H9 (cell line): ENCODE measurements at regions not wholly inside any gene's neighbourhood (a gene's known extent, or its start where the extent isn't known, plus 50 kb on each side); places are given as distances from the start of the nearest gene placed in this dataset.

ENCODE experiments used
- DNase-seq: peaks from one replicate; pipeline ENCODE4 v3.0.0-alpha.2; 2017
- H2AFZ ChIP-seq: one replicate; pipeline ENCODE4 v1.6.1; 2013; ENCODE audit warnings: mild to moderate bottlenecking, low read length, control low read depth, moderate library complexity
- H2AK5ac ChIP-seq: 2 replicates; pipeline ENCODE4 v1.6.1; 2013; ENCODE audit warnings: low read length, control low read depth, mixed read lengths; ENCODE audit not compliant: insufficient read length
- H2BK120ac ChIP-seq: one replicate; pipeline ENCODE4 v1.6.1; 2013; ENCODE audit warnings: low read depth, mild to moderate bottlenecking, low read length, control low read depth, inconsistent platforms; ENCODE audit not compliant: poor library complexity, severe bottlenecking
- H2BK12ac ChIP-seq: 2 replicates; pipeline ENCODE4 v1.6.1; 2013; ENCODE audit warnings: low read length, control low read depth, mixed read lengths, low read depth; ENCODE audit not compliant: insufficient read length
- H2BK15ac ChIP-seq: 2 replicates; pipeline ENCODE4 v1.6.1; 2013; ENCODE audit warnings: low read depth, low read length, control low read depth
- H2BK20ac ChIP-seq: one replicate; pipeline ENCODE4 v1.6.1; 2013; ENCODE audit warnings: low read depth, mild to moderate bottlenecking, low read length, control low read depth, inconsistent platforms; ENCODE audit not compliant: poor library complexity, severe bottlenecking
- H2BK5ac ChIP-seq: 2 replicates; pipeline ENCODE4 v1.6.1; 2013; ENCODE audit warnings: low read length, control low read depth, mixed read lengths; ENCODE audit not compliant: insufficient read length
- H3K14ac ChIP-seq: 2 replicates; pipeline ENCODE4 v1.6.1; 2013; ENCODE audit warnings: low read length, control low read depth; ENCODE audit not compliant: insufficient read depth
- H3K18ac ChIP-seq: 2 replicates; pipeline ENCODE4 v1.6.1; 2013; ENCODE audit warnings: low read depth, mild to moderate bottlenecking, mixed read lengths, low read length, control low read depth; ENCODE audit not compliant: insufficient read length
- H3K23ac ChIP-seq: 2 replicates; pipeline ENCODE4 v1.6.1; 2013; ENCODE audit warnings: low read length, control low read depth, mixed read lengths, low read depth; ENCODE audit not compliant: insufficient read length
- H3K23me2 ChIP-seq: 2 replicates; pipeline ENCODE4 v1.6.1; 2013; ENCODE audit warnings: low read depth, mild to moderate bottlenecking, mixed read lengths, low read length, control low read depth; ENCODE audit not compliant: insufficient read length, poor library complexity, severe bottlenecking
- H3K27ac ChIP-seq: 2 replicates; pipeline ENCODE4 v1.5.1; 2013; ENCODE audit warnings: low read length, control low read depth, mixed read lengths, low read depth; ENCODE audit not compliant: insufficient read length
- H3K27me3 ChIP-seq: 2 replicates; pipeline ENCODE4 v1.6.1; 2013; ENCODE audit warnings: low read length, control low read depth, inconsistent platforms; ENCODE audit not compliant: insufficient read depth
- H3K4ac ChIP-seq: 2 replicates; pipeline ENCODE4 v1.6.1; 2013; ENCODE audit warnings: low read depth, mild to moderate bottlenecking, control low read depth, inconsistent platforms, low read length, moderate library complexity
- H3K4me1 ChIP-seq: 2 replicates; pipeline ENCODE4 v1.6.1; 2013; ENCODE audit warnings: low read length, control low read depth, inconsistent platforms; ENCODE audit not compliant: insufficient read depth
- H3K4me2 ChIP-seq: 2 replicates; pipeline ENCODE4 v1.6.1; 2013; ENCODE audit warnings: low read length, control low read depth, mixed read lengths; ENCODE audit not compliant: insufficient read length, insufficient read depth
- H3K56ac ChIP-seq: 2 replicates; pipeline ENCODE4 v1.6.1; 2013; ENCODE audit warnings: low read depth, mild to moderate bottlenecking, mixed read lengths, low read length, control low read depth; ENCODE audit not compliant: insufficient read length
- H3K79me1 ChIP-seq: 2 replicates; pipeline ENCODE4 v1.6.1; 2013; ENCODE audit warnings: low read depth, mild to moderate bottlenecking, moderate library complexity, low read length, control low read depth, inconsistent platforms; ENCODE audit not compliant: insufficient read depth, poor library complexity, severe bottlenecking
- H3K79me2 ChIP-seq: 2 replicates; pipeline ENCODE4 v1.6.1; 2013; ENCODE audit warnings: low read length, control low read depth, inconsistent platforms; ENCODE audit not compliant: insufficient read depth
- H3K9ac ChIP-seq: 2 replicates; pipeline ENCODE4 v1.6.1; 2013; ENCODE audit warnings: low read length, control low read depth, mixed read lengths; ENCODE audit not compliant: insufficient read length; ENCODE audit errors: extremely low read depth
- H3K9me3 ChIP-seq: one replicate; pipeline ENCODE4 v1.6.1; 2013; ENCODE audit warnings: low read depth, low read length, inconsistent platforms; ENCODE audit not compliant: control insufficient read depth
- H3T11ph ChIP-seq: one replicate; pipeline ENCODE4 v1.6.1; 2013; ENCODE audit warnings: mild to moderate bottlenecking, low read length, control low read depth, inconsistent platforms
- H4K20me1 ChIP-seq: one replicate; pipeline ENCODE4 v1.6.1; 2013; ENCODE audit not compliant: control insufficient read depth, insufficient read length, insufficient read depth
- H4K5ac ChIP-seq: 2 replicates; pipeline ENCODE4 v1.6.1; 2013; ENCODE audit warnings: low read depth, mild to moderate bottlenecking, mixed read lengths, low read length, control low read depth; ENCODE audit not compliant: insufficient read length
- H4K8ac ChIP-seq: replicated peaks from 2 replicates; pipeline ENCODE4 v1.6.1; 2013; ENCODE audit warnings: low read length, control low read depth, mixed read lengths, low read depth; ENCODE audit not compliant: insufficient read length
- H4K91ac ChIP-seq: 2 replicates; pipeline ENCODE4 v1.6.1; 2013; ENCODE audit warnings: low read depth, mild to moderate bottlenecking, moderate library complexity, mixed read lengths, low read length, control low read depth; ENCODE audit not compliant: insufficient read length
- H3K27ac Mint-ChIP-seq, 3 experiments: 2 replicates in 2 of 3; 3 replicates in 1 of 3; pipeline ENCODE4 v1.8.0; 2020 to 2021; ENCODE audit warnings: mixed read lengths in 3 of 3, mild to moderate bottlenecking in 1 of 3, moderate library complexity in 1 of 3
- H3K27me3 Mint-ChIP-seq: 2 replicates; pipeline ENCODE4 v1.8.0; 2021; ENCODE audit warnings: low read depth, mild to moderate bottlenecking, moderate library complexity, mixed read lengths
- H3K36me3 Mint-ChIP-seq, 3 experiments: 2 replicates in 2 of 3; 3 replicates in 1 of 3; pipeline ENCODE4 v1.8.0; 2020 to 2021; ENCODE audit warnings: low read depth in 3 of 3, mixed read lengths in 3 of 3; ENCODE audit not compliant: insufficient read depth in 1 of 3
- H3K4me1 Mint-ChIP-seq, 2 experiments: 2 replicates each; pipeline ENCODE4 v1.8.0; 2020; ENCODE audit warnings: mixed read lengths in 2 of 2
- H3K4me3 Mint-ChIP-seq, 2 experiments: 2 replicates in 1 of 2; 3 replicates in 1 of 2; pipeline ENCODE4 v1.8.0; 2020 to 2021; ENCODE audit warnings: mild to moderate bottlenecking in 2 of 2, mixed read lengths in 2 of 2, moderate library complexity in 1 of 2
- H3K9me3 Mint-ChIP-seq, 2 experiments: 2 replicates in 1 of 2; 3 replicates in 1 of 2; pipeline ENCODE4 v1.8.0; 2020; ENCODE audit warnings: mild to moderate bottlenecking in 2 of 2, mixed read lengths in 2 of 2, moderate library complexity in 1 of 2
- CTCF ChIP-seq: fragments of 200-600 bp; sonication (generic); conservative IDR thresholded peaks from 3 replicates; pipeline ENCODE4 v1.8.0; 2021; ENCODE audit warnings: antibody characterized with exemption, mild to moderate bottlenecking
- WGBS: extraction: QIAGEN DNeasy Blood & Tissue Kit; methylation state at CpG from one replicate; pipeline ENCODE4 v1.1.7; 2013; ENCODE audit warnings: missing lambda C conversion rate, low lambda C conversion rate, mixed read lengths; ENCODE audit not compliant: insufficient read length; ENCODE audit errors: extremely low coverage; 5-methylcytosine and 5-hydroxymethylcytosine counted together

GRCh38 chr12:3973973-3974644 is 100.9 kb upstream of the PARP11 start:
- H3K27ac Mint-ChIP-seq = no peak overlapping the region
- Histone ChIP-seq H3K4me1 (no peaks in the 10 kb centered on the region), H3K14ac (no peak overlapping the region), H2AFZ (no peak overlapping the region), H4K8ac (no peak overlapping the region), H2AK5ac (no peak overlapping the region), H3K56ac (no peak overlapping the region), H4K91ac (no peak overlapping the region), H3K23me2 (no peaks in the 10 kb centered on the region), H3K4ac (no peak overlapping the region), H2BK15ac (no peak overlapping the region), H4K5ac (no peak overlapping the region), H2BK5ac (no peak overlapping the region), H3K79me1 (no peaks in the 10 kb centered on the region), H3K18ac (no peak overlapping the region), H3K27me3 (no peaks in the 10 kb centered on the region), H3T11ph (no peak overlapping the region), H3K27ac (no peak overlapping the region), H4K20me1 (no peaks in the 10 kb centered on the region), H3K9me3 (no peaks in the 10 kb centered on the region), H2BK20ac (no peak overlapping the region), H2BK12ac (no peak overlapping the region), H3K9ac (no peak overlapping the region), H3K4me2 (no peak overlapping the region), H2BK120ac (no peak overlapping the region), H3K23ac (no peak overlapping the region), H3K79me2 (no peaks in the 10 kb centered on the region)
- WGBS = no CpG with 5 or more reads among the region's 4 CpGs
- H3K27me3 Mint-ChIP-seq = peaks cover 3% of the 10 kb centered on the region
- peaks cover 0 to 3% (median 0%) of the 10 kb centered on the region in 3 experiments; a peak in 1 of 7 replicates for H3K36me3 Mint-ChIP-seq
- DNase-seq = peak; percentile 19
- H3K4me3 Mint-ChIP-seq = no peak overlapping the region
- no peak for TF ChIP-seq CTCF
- peaks cover 0 to 2% of the 10 kb centered on the region in 2 experiments; a peak in 2 of 5 replicates for H3K9me3 Mint-ChIP-seq
- H3K4me1 Mint-ChIP-seq = peaks cover 3% of the 10 kb centered on the region in 2 experiments; a peak in 3 of 4 replicates
